ENCODE measurements at regions not wholly inside any gene's neighbourhood (a gene's known extent, or its start where the extent isn't known, plus 50 kb on each side); places are given as distances from the start of the nearest gene placed in this dataset.

DNA sequence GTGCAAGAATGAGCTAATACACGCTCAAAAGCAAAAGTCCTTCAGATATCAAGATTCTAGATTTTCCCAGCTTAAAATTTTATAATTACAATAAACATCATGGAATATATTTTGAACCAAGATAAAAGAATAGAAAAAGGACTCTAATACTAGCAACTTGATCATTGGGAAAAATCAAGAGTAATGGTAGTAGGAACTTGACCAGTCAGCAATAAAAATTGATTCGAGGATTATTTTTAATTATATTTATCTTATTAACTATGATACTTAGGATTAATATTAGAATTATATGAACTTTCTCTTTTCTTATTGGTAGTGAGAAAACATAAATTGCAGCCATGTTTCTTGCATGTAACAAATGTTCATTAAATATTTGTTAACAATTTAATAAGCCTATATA is 152.0 kb downstream of the GNAI1 start:
- ATAC-seq (no peak), DNase-seq (no peak)
- Mint-ChIP-seq H3K27ac (no peak overlapping the region), H3K4me1 (no peaks in the 10 kb centered on the region), H3K27me3 (no peaks in the 10 kb centered on the region), H3K4me3 (no peak overlapping the region), H3K9me3 (no peaks in the 10 kb centered on the region)

DNA sequence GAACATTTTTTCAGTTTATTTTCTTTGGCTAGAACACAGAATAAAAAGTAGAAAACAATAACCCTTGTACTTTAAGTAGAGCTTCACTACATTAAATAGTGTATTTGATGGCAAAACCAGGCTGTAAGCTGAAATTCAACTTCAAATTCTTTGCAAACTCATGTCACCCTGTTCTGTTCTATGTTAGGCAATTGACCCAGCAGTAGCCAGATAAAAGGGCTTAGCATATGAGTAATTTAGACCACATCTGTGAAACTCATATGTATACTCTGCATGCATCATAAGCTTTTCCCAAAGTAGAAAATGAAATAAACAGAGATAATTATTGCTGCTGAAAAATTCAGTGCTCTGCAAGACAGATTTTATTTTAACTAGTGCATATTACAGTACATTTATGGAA is 150.2 kb downstream of the GNAI1 start:
- H3K27me3 Mint-ChIP-seq = no peaks in the 10 kb centered on the region
- DNase-seq = no peak
- no peak overlapping the region for H3K27ac Mint-ChIP-seq
- no peak for ATAC-seq
- H3K4me1 Mint-ChIP-seq = no peaks in the 10 kb centered on the region
- H3K4me3 Mint-ChIP-seq = no peak overlapping the region
- no peaks in the 10 kb centered on the region for H3K9me3 Mint-ChIP-seq

DNA sequence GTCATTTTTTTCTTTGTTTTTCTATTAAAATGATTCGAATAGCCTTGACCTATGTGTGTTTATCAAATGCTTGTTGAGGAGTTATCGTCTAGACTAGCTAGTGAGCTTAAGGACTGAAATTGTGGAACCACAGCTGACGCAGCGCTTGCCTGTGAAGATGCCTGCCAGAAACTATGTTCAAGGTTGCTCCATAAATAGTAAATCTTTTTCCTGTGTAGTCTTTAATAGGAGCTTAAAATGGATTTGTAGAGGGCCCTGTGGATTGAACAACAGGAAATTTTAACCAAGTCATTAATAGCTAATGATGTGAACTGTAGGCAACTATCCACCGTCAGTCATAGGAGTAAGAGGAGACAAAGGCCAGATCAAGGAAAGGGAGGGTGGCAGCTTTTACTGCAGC is 145.1 kb downstream of the GNAI1 start:
- Mint-ChIP-seq H3K27ac (no peak overlapping the region), H3K9me3 (no peaks in the 10 kb centered on the region), H3K4me3 (no peak overlapping the region), H3K4me1 (no peaks in the 10 kb centered on the region), H3K27me3 (no peaks in the 10 kb centered on the region)
- DNase-seq (no peak), ATAC-seq (no peak)

DNA sequence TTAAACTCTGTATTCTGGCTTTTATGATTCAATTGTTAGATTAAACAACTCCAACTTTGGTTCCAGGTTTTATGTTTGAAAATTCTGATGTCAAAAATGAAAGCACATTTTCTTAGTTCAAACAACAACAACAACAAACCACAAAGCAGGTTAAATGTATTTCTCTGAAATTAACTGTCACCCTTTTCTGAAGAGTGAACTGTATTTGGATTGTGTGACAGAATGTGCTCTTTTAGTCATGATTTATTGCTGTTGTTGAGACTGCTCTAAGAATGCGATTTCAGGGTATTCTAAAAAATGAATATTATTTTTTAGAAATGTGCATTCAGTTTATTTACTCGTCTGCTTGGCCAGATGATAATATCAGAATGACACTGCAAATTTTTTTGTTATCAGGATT is 144.1 kb downstream of the GNAI1 start:
- Mint-ChIP-seq H3K27me3 (no peaks in the 10 kb centered on the region), H3K4me1 (no peaks in the 10 kb centered on the region), H3K27ac (no peak overlapping the region), H3K4me3 (no peak overlapping the region), H3K9me3 (no peaks in the 10 kb centered on the region)
- ATAC-seq = no peak
- DNase-seq = no peak

DNA sequence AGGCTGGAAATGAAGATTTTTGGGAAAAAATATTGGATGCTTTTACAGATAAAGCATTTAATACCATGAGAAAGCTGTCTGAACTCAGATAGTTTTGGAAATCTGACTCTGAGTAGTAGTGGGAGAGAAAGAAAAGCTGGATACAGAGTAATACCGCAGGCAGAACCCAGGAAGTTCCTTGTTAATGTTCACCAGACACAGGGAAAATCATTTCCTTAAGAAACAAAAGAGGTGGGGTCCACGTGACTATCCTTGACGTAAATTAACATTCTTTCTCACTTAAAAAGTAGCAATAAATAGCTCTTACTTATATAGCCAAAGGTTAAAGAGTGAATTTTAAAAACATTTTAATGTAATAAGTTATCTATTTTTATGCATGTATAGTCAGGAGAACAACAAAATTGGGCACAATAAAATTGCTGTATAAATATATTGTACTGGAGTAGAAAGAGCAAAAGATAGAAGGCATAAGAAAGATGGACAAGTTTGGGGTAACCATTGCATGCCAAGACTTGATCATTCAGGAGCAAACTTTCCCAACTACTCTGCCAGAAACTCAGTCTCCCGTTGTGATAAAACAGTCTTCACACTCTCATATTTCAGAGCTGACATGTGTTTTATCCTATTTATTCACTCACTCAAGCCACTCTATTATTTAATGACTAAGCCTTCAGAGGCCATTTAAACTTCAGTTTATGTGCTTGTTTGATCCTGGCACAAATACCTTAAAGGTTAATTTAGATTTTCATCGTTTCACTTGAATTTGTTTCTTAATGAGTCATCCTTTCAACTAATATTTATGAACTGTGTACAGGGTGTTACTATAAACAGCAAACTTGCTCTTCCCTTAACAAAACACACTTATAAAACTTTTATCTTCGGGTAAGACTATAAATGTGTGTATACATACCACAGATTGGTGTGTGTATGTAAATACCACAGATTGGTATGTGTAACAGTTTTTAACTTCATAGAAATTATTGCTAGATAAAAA is 143.1 kb downstream of the GNAI1 start:
- Mint-ChIP-seq H3K4me1 (no peaks in the 10 kb centered on the region), H3K4me3 (no peak overlapping the region), H3K27ac (no peak overlapping the region), H3K9me3 (no peaks in the 10 kb centered on the region), H3K27me3 (no peaks in the 10 kb centered on the region)
- DNase-seq (no peak), ATAC-seq (no peak)

Data from stimulated activated naive CD8-positive, alpha-beta T cell treated with anti-CD3 and anti-CD28 coated beads, Interleukin-15, amount 100 ng/mL, for 72 hours (primary cell).